DND-41 (cell line): ENCODE measurements at regions not wholly inside any gene's neighbourhood (a gene's known extent, or its start where the extent isn't known, plus 50 kb on each side); places are given as distances from the start of the nearest gene placed in this dataset.

Experiments
- CTCF ChIP-seq: IDR thresholded peaks from 2 replicates; pipeline ENCODE4 v1.5.1; 2012; ENCODE audit warnings: borderline replicate concordance, low read length, moderate library complexity, mild to moderate bottlenecking; ENCODE audit not compliant: poor library complexity, severe bottlenecking; ENCODE audit errors: extremely low read depth
- EZH2 ChIP-seq: IDR thresholded peaks from 3 replicates; pipeline ENCODE4 v1.6.1; 2012; ENCODE audit warnings: borderline replicate concordance, low read depth, mild to moderate bottlenecking, moderate library complexity, low read length, inconsistent platforms; ENCODE audit not compliant: severe bottlenecking

DNA sequence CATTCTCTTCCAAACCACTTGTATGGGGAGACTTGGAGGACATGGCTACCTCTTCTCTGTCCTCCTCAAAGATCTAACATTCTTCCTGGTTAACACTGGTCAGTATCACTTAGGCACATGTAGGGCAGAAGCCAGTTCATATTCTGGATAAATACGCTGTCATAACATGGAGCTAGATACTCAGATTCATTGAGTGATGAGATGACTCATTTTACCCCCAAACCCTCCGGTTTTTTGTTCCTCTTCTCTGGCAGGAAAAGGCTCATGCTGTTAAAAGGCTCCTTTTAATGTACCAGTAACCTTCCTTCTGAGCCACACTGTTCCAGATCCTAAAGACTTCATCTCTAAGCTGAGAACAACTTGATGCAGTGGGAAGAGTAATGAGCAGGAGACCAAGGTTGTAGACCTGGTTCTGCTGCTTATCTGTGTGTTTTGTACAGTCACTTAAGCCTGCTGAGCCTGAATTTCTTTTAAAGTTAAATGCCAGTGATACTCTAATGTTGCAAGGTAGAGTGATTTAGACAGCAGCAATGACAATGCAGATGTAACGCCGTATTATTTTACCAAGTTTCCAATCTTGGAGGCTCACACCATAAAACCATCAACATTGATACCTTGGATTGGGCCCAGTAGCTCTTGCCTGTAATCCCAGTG, 57.3 kb upstream of the ELK3 start:
- TF ChIP-seq CTCF (no peak), EZH2 (no peak)
